H1 (cell line): ENCODE measurements at regions not wholly inside any gene's neighbourhood (a gene's known extent, or its start where the extent isn't known, plus 50 kb on each side); places are given as distances from the start of the nearest gene placed in this dataset.

Experiments
- CTCF ChIA-PET: fragments of 300-600 bp; sonication (Branson Sonifier 250); formaldehyde crosslinking; loops from one replicate; lab custom pipeline; 2021; ENCODE audit not compliant: partially characterized antibody; lab: Charles Lee
- POLR2A ChIA-PET: fragments of 300-600 bp; sonication (Branson Sonifier 250); formaldehyde crosslinking; loops from one replicate; lab custom pipeline; 2021; ENCODE audit warnings: inconsistent platforms; ENCODE audit not compliant: partially characterized antibody; lab: Charles Lee
- DNase-seq, 2 experiments: peaks; one replicate each; pipeline versions ENCODE4 v3.0.0 to v3.0.0-alpha.2; 2010 to 2022; ENCODE audit warnings: low spot score in 2 of 2, low read depth in 1 of 2, mixed read lengths in 1 of 2
- FAIRE-seq: peaks from 2 replicates; lab custom pipeline; 2011; peaks lifted over from hg19 to GRCh38; lab: Jason Lieb, UNC
- H2AFZ ChIP-seq: 2 replicates; pipeline ENCODE4 v1.8.1; 2012; ENCODE audit warnings: low read length, inconsistent platforms
- H2AK5ac ChIP-seq: 2 replicates; pipeline ENCODE4 v1.6.1; 2013; ENCODE audit warnings: low read depth, low read length
- H2BK120ac ChIP-seq: replicated peaks from 2 replicates; pipeline ENCODE3; 2013; ENCODE audit warnings: low read depth, low read length, inconsistent platforms
- H2BK12ac ChIP-seq: 2 replicates; pipeline ENCODE4 v1.6.1; 2013; ENCODE audit warnings: low read depth, low read length
- H2BK15ac ChIP-seq: 2 replicates; pipeline ENCODE4 v1.6.1; 2013; ENCODE audit warnings: low read length
- H2BK20ac ChIP-seq: 2 replicates; pipeline ENCODE4 v1.6.1; 2013; ENCODE audit warnings: low read length
- H2BK5ac ChIP-seq: 2 replicates; pipeline ENCODE4 v1.6.1; 2013; ENCODE audit warnings: low read depth, low read length
- H3K14ac ChIP-seq: 2 replicates; pipeline ENCODE4 v1.6.1; 2013; ENCODE audit warnings: inconsistent platforms; ENCODE audit not compliant: insufficient read length
- H3K18ac ChIP-seq: 2 replicates; pipeline ENCODE4 v1.6.1; 2013; ENCODE audit warnings: low read length; ENCODE audit errors: extremely low read depth
- H3K23ac ChIP-seq: 2 replicates; pipeline ENCODE4 v1.6.1; 2013; ENCODE audit warnings: inconsistent platforms; ENCODE audit not compliant: insufficient read length
- H3K23me2 ChIP-seq: 2 replicates; pipeline ENCODE4 v1.6.1; 2013; ENCODE audit warnings: low read depth, low read length
- H3K27ac ChIP-seq: 2 replicates; pipeline ENCODE4 v1.6.1; 2011; ENCODE audit warnings: low read depth, low read length, inconsistent platforms
- H3K27me3 ChIP-seq, 4 experiments: replicated peaks in 1 of 4; 1 replicate in 1 of 4; 2 replicates in 3 of 4; pipeline versions ENCODE4 v1.6.1 to v1.8.1; 2011 to 2013; ENCODE audit warnings: low read length in 3 of 4, mild to moderate bottlenecking in 3 of 4, inconsistent platforms in 2 of 4, mixed read lengths in 2 of 4, moderate library complexity in 1 of 4; ENCODE audit not compliant: control insufficient read depth in 3 of 4, insufficient read depth in 3 of 4; ENCODE audit errors: extremely low read depth in 1 of 4
- H3K36me3 ChIP-seq, 4 experiments: 2 replicates each; pipeline versions ENCODE4 v1.6.1 to v1.8.1; 2011 to 2013; ENCODE audit warnings: mild to moderate bottlenecking in 4 of 4, low read length in 3 of 4, moderate library complexity in 2 of 4, control low read depth in 1 of 4, inconsistent platforms in 1 of 4; ENCODE audit not compliant: insufficient read depth in 4 of 4, control insufficient read depth in 2 of 4
- H3K4ac ChIP-seq: replicated peaks from 2 replicates; pipeline ENCODE3; 2013; ENCODE audit warnings: low read length, low read depth, mixed read lengths, inconsistent platforms; ENCODE audit not compliant: insufficient read length
- H3K4me1 ChIP-seq, 4 experiments: replicated peaks in 1 of 4; 1 replicate in 1 of 4; 2 replicates in 3 of 4; pipeline versions ENCODE4 v1.6.1 to v1.8.1; 2011 to 2013; ENCODE audit warnings: low read length in 3 of 4, inconsistent platforms in 2 of 4, mixed read lengths in 1 of 4; ENCODE audit not compliant: insufficient read depth in 4 of 4, control insufficient read depth in 3 of 4
- H3K4me2 ChIP-seq, 2 experiments: 2 replicates each; pipeline versions ENCODE4 v1.6.1 to v1.8.1; 2011 to 2013; ENCODE audit warnings: low read depth in 2 of 2, low read length in 2 of 2, control low read depth in 1 of 2, inconsistent platforms in 1 of 2, mild to moderate bottlenecking in 1 of 2; ENCODE audit not compliant: insufficient read depth in 1 of 2
- H3K4me3 ChIP-seq, 4 experiments: fragments of 200-600, 300-600 bp in 1 of 4; sonication (generic), shearing (Covaris generic), sonication (Bioruptor Twin) in 1 of 4; 2 replicates each; pipeline versions ENCODE4 v1.5.1 to v1.8.1; 2011 to 2016; ENCODE audit warnings: low read length in 4 of 4, low read depth in 3 of 4, control low read depth in 2 of 4, inconsistent platforms in 2 of 4, mild to moderate bottlenecking in 2 of 4, mixed read lengths in 1 of 4, moderate library complexity in 1 of 4; ENCODE audit not compliant: insufficient read depth in 2 of 4; ENCODE audit errors: extremely low read depth in 1 of 4
- H3K56ac ChIP-seq: replicated peaks from 2 replicates; pipeline ENCODE3; 2013; ENCODE audit warnings: low read depth, mild to moderate bottlenecking, mixed read lengths, low read length, inconsistent platforms; ENCODE audit not compliant: insufficient read length
- H3K79me1 ChIP-seq: 2 replicates; pipeline ENCODE4 v1.6.1; 2013; ENCODE audit warnings: low read depth, low read length, control low read depth
- H3K79me2 ChIP-seq, 2 experiments: 2 replicates each; pipeline versions ENCODE4 v1.6.1 to v1.8.1; 2012 to 2013; ENCODE audit warnings: low read length in 2 of 2, mild to moderate bottlenecking in 2 of 2, inconsistent platforms in 1 of 2; ENCODE audit not compliant: insufficient read depth in 2 of 2, control insufficient read depth in 1 of 2
- H3K9ac ChIP-seq, 4 experiments: replicated peaks in 1 of 4; 1 replicate in 1 of 4; 2 replicates in 3 of 4; pipeline versions ENCODE4 v1.6.1 to v1.8.1; 2011 to 2013; ENCODE audit warnings: low read depth in 3 of 4, low read length in 3 of 4, control low read depth in 2 of 4, mild to moderate bottlenecking in 2 of 4, moderate library complexity in 2 of 4, inconsistent platforms in 1 of 4; ENCODE audit errors: extremely low read depth in 1 of 4
- H3K9me3 ChIP-seq, 2 experiments: 2 replicates each; pipeline versions ENCODE4 v1.6.1 to v1.8.1; 2012 to 2013; ENCODE audit warnings: mild to moderate bottlenecking in 2 of 2, moderate library complexity in 2 of 2, control low read depth in 1 of 2, inconsistent platforms in 1 of 2, low read depth in 1 of 2, low read length in 1 of 2, mixed read lengths in 1 of 2; ENCODE audit not compliant: insufficient read depth in 2 of 2
- H4K20me1 ChIP-seq, 2 experiments: replicated peaks in 1 of 2; 2 replicates each; pipeline versions ENCODE3 to v1.8.1; 2011 to 2013; ENCODE audit warnings: inconsistent platforms in 2 of 2, low read length in 2 of 2, mild to moderate bottlenecking in 1 of 2; ENCODE audit not compliant: insufficient read depth in 2 of 2, control insufficient read depth in 1 of 2
- H4K5ac ChIP-seq: 2 replicates; pipeline ENCODE4 v1.6.1; 2013; ENCODE audit warnings: low read length, low read depth, mixed read lengths, inconsistent platforms; ENCODE audit not compliant: insufficient read length
- H4K8ac ChIP-seq: 2 replicates; pipeline ENCODE4 v1.8.0; 2013; ENCODE audit warnings: mild to moderate bottlenecking, moderate library complexity, low read length, inconsistent platforms; ENCODE audit not compliant: insufficient read depth; ENCODE audit errors: extremely low read depth
- H4K91ac ChIP-seq: replicated peaks from 2 replicates; pipeline ENCODE3; 2013; ENCODE audit warnings: low read length, mixed read lengths, inconsistent platforms; ENCODE audit not compliant: insufficient read length
- CBX8 ChIP-seq: fragments of 300-800, 300-1000 bp; sonication (generic); IDR thresholded peaks from 2 replicates; pipeline ENCODE4 v1.7.1; 2016; ENCODE audit warnings: low read depth, low read length, borderline replicate concordance
- EGR1 ChIP-seq: IDR thresholded peaks from 2 replicates; pipeline ENCODE4 v1.6.1; 2011; ENCODE audit warnings: low read depth, low read length, borderline replicate concordance
- KDM1A ChIP-seq: fragments of 200-600, 300-600 bp; sonication (generic); IDR thresholded peaks from 2 replicates; pipeline ENCODE4 v1.7.1; 2016; ENCODE audit warnings: mild to moderate bottlenecking, low read length, borderline replicate concordance
- PHF8 ChIP-seq: fragments of 200-600 bp; sonication (generic); conservative IDR thresholded peaks from 2 replicates; pipeline ENCODE4 v1.7.1; 2012; ENCODE audit warnings: low read depth, mild to moderate bottlenecking, inconsistent platforms, low read length, moderate library complexity
- POLR2AphosphoS5 ChIP-seq: IDR thresholded peaks from 2 replicates; pipeline ENCODE4 v1.6.1; 2011; ENCODE audit warnings: low read depth, low read length
- SIN3A ChIP-seq, 2 experiments: IDR thresholded peaks in 1 of 2; conservative IDR thresholded peaks in 1 of 2; 2 replicates each; pipeline ENCODE4 v1.6.1; 2011 to 2012; ENCODE audit warnings: low read length in 2 of 2, improper control_type of control experiment in 1 of 2, low read depth in 1 of 2, mild to moderate bottlenecking in 1 of 2
- SIRT6 ChIP-seq: IDR thresholded peaks from one replicate; pipeline ENCODE4 v1.7.1; 2012; ENCODE audit warnings: low read length, inconsistent platforms
- SIX5 ChIP-seq: IDR thresholded peaks from 2 replicates; pipeline ENCODE4 v1.6.1; 2011; ENCODE audit warnings: mild to moderate bottlenecking, low read depth, low read length
- TAF7 ChIP-seq: optimal IDR thresholded peaks from 2 replicates; pipeline ENCODE3; 2011; ENCODE audit warnings: low read depth, mild to moderate bottlenecking, inconsistent platforms, low read length, moderate library complexity, borderline replicate concordance
- ZNF274 ChIP-seq: IDR thresholded peaks from 2 replicates; pipeline ENCODE4 v1.7.0; 2012; ENCODE audit warnings: low read length, borderline replicate concordance; ENCODE audit errors: extremely low read depth
- WGBS, 2 experiments: shearing (Covaris generic) in 1 of 2; methylation state at CpG; one replicate each; pipeline versions ENCODE4 v1.1.6 to v1.1.7; 2013 to 2015; ENCODE audit warnings: low lambda C conversion rate in 2 of 2, mixed read lengths in 2 of 2, inconsistent platforms in 1 of 2, low coverage in 1 of 2, missing lambda C conversion rate in 1 of 2; ENCODE audit not compliant: insufficient replicate concordance in 2 of 2, insufficient coverage in 1 of 2, insufficient read length in 1 of 2; ENCODE audit errors: extremely low coverage in 1 of 2, missing lambda C conversion rate in 1 of 2; 5-methylcytosine and 5-hydroxymethylcytosine counted together
- TF ChIP-seq, protein P1 (sequence below): IDR thresholded peaks from 2 replicates; pipeline ENCODE4 v1.6.1; 2011; ENCODE audit warnings: low read depth, mild to moderate bottlenecking, low read length; ENCODE audit not compliant: insufficient read depth
- TF ChIP-seq, protein P2 (sequence below), 3 experiments: IDR thresholded peaks; 1 replicate in 2 of 3; 2 replicates in 1 of 3; pipeline versions ENCODE4 v1.5.1 to v1.6.1; 2011; ENCODE audit warnings: low read length in 3 of 3, mild to moderate bottlenecking in 3 of 3, inconsistent platforms in 2 of 3, low read depth in 1 of 3, moderate library complexity in 1 of 3; ENCODE audit not compliant: insufficient read depth in 1 of 3; ENCODE audit errors: control extremely low read depth in 1 of 3

DNA sequence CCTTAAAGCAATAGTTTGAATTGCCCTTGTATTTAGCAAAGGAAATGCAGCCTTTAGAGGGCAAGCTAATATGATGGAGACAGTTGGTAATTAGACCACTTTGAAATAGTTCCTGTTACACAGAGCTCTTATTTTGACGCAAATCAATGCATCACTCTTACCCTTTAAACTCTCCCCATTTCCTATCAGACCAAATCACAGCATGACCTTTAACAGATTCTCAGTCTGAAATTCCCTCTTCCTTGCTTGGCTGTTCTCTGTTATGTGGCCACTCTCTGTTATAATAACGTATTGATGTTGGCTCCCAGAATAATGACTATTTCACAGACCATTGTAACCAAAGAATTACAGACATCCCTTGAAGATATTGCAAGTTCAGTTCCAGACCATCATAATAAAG, 66.9 kb upstream of the NGF start:
- ChIA-PET CTCF (interaction anchor here (1.4 kb wide), 1 partner anchor 65 kb away, joined by 4 read pairs; no protein-coding TSS in a partner anchor), POLR2A (no interaction called here)
- Histone ChIP-seq H3K4me2 (no peak overlapping the region), H3K23me2 (no peaks in the 10 kb centered on the region), H2BK120ac (no peak overlapping the region), H2BK12ac (no peak overlapping the region), H2AK5ac (no peak overlapping the region), H3K79me1 (no peaks in the 10 kb centered on the region), H4K20me1 (no peaks in the 10 kb centered on the region), H3K36me3 (no peaks in the 10 kb centered on the region), H3K27ac (no peak overlapping the region), H3K56ac (no peak overlapping the region), H2BK15ac (no peak overlapping the region), H3K27me3 (no peaks in the 10 kb centered on the region), H2AFZ (no peak overlapping the region), H3K18ac (no peak overlapping the region), H2BK20ac (no peak overlapping the region), H2BK5ac (no peak overlapping the region), H3K4ac (no peak overlapping the region), H4K91ac (no peak overlapping the region), H3K23ac (no peak overlapping the region), H3K9ac (no peak overlapping the region), H3K79me2 (no peaks in the 10 kb centered on the region), H3K4me3 (no peak overlapping the region), H3K4me1 (no peaks in the 10 kb centered on the region), H4K8ac (no peak overlapping the region), H3K9me3 (no peaks in the 10 kb centered on the region), H4K5ac (no peak overlapping the region), H3K14ac (no peak overlapping the region)
- WGBS, 2 experiments, result 69% methylated on average over 2 of the region's 2 CpGs; no CpG with 5 or more reads in 1 of the 2 experiments
- DNase-seq, result no peak
- no peak for FAIRE-seq
- TF ChIP-seq, protein P1, sequence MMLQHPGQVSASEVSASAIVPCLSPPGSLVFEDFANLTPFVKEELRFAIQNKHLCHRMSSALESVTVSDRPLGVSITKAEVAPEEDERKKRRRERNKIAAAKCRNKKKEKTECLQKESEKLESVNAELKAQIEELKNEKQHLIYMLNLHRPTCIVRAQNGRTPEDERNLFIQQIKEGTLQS, result no peak
- TF ChIP-seq POLR2AphosphoS5 (no peak), TAF7 (no peak), SIX5 (no peak), KDM1A (no peak), ZNF274 (no peak), EGR1 (no peak), SIRT6 (no peak), CBX8 (no peak), SIN3A (conservative IDR thresholded peaks at IDR 0.05 in 1 of 2, IDR thresholded peaks at IDR 0.05 in 1 of 2; ENCODE audit: low read depth in 1 of 2, low read length in 2 of 2) (no peak), PHF8 (no peak)
- TF ChIP-seq, protein P2, sequence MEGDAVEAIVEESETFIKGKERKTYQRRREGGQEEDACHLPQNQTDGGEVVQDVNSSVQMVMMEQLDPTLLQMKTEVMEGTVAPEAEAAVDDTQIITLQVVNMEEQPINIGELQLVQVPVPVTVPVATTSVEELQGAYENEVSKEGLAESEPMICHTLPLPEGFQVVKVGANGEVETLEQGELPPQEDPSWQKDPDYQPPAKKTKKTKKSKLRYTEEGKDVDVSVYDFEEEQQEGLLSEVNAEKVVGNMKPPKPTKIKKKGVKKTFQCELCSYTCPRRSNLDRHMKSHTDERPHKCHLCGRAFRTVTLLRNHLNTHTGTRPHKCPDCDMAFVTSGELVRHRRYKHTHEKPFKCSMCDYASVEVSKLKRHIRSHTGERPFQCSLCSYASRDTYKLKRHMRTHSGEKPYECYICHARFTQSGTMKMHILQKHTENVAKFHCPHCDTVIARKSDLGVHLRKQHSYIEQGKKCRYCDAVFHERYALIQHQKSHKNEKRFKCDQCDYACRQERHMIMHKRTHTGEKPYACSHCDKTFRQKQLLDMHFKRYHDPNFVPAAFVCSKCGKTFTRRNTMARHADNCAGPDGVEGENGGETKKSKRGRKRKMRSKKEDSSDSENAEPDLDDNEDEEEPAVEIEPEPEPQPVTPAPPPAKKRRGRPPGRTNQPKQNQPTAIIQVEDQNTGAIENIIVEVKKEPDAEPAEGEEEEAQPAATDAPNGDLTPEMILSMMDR (IDR thresholded peaks at IDR 0.05; ENCODE audit: control extremely low read depth in 1 of 3, insufficient read depth in 1 of 3, low read depth in 1 of 3, low read length in 3 of 3), result no peak
